Panc1 (cell line): ENCODE measurements at regions not wholly inside any gene's neighbourhood (a gene's known extent, or its start where the extent isn't known, plus 50 kb on each side); places are given as distances from the start of the nearest gene placed in this dataset.

Experiments
- ATAC-seq: fragments of 200-7000 bp; cut with Tn5 transposase; 2 replicates; pipeline ENCODE4 v1.9.1; 2020; ENCODE audit warnings: mild to moderate bottlenecking, moderate library complexity
- BruUV-seq: library from RNA; stranded (reverse); fragments of 400-500 nt; replicated peaks from 2 replicates; lab custom pipeline; 2021; lab: Mats Ljungman, UMichigan
- CTCF ChIA-PET: fragments of 300-600 bp; sonication (Branson Sonifier 250); formaldehyde crosslinking; loops from one replicate; lab custom pipeline; 2022; ENCODE audit warnings: antibody characterized with exemption; lab: Charles Lee
- POLR2A ChIA-PET: fragments of 300-600 bp; sonication (Branson Sonifier 250); formaldehyde crosslinking; loops from one replicate; lab custom pipeline; 2022; ENCODE audit warnings: antibody characterized with exemption; lab: Charles Lee
- DNase-seq: peaks from one replicate; pipeline ENCODE4 v3.0.0-alpha.2; 2010; ENCODE audit warnings: low read depth, low spot score
- H3K27ac ChIP-seq: 2 replicates; pipeline ENCODE4 v1.5.1; 2011; ENCODE audit warnings: mild to moderate bottlenecking, low read length, inconsistent platforms
- H3K27me3 ChIP-seq: fragments of 200-500 bp; sonication (Bioruptor generic); 2 replicates; pipeline ENCODE4 v1.6.0; 2014; ENCODE audit warnings: low read length, inconsistent platforms; ENCODE audit not compliant: control insufficient read depth, insufficient read depth
- H3K36me3 ChIP-seq: fragments of 200-500 bp; sonication (Bioruptor generic); 2 replicates; pipeline ENCODE4 v1.5.1; 2014; ENCODE audit warnings: inconsistent platforms, mild to moderate bottlenecking, low read length, moderate library complexity; ENCODE audit not compliant: control insufficient read depth, insufficient read depth
- H3K4me1 ChIP-seq: 2 replicates; pipeline ENCODE4 v1.5.1; 2011; ENCODE audit warnings: inconsistent platforms, mild to moderate bottlenecking, low read length, moderate library complexity; ENCODE audit not compliant: control insufficient read depth, insufficient read depth
- H3K4me3 ChIP-seq, 2 experiments: 2 replicates each; pipeline ENCODE4 v1.5.1; 2011 to 2012; ENCODE audit warnings: low read depth in 2 of 2, low read length in 2 of 2, mild to moderate bottlenecking in 2 of 2, inconsistent platforms in 1 of 2, moderate library complexity in 1 of 2
- H3K9me3 ChIP-seq: fragments of 200-500 bp; sonication (Bioruptor generic); 2 replicates; pipeline ENCODE4 v1.5.1; 2014; ENCODE audit warnings: low read depth, mild to moderate bottlenecking, inconsistent platforms, low read length, moderate library complexity; ENCODE audit not compliant: control insufficient read depth, insufficient read depth
- POLR2AphosphoS5 ChIP-seq: IDR thresholded peaks from 2 replicates; pipeline ENCODE4 v1.6.1; 2012; ENCODE audit warnings: mild to moderate bottlenecking, low read depth, low read length, moderate library complexity
- REST ChIP-seq, 2 experiments: IDR thresholded peaks; 2 replicates each; pipeline ENCODE4 v1.6.1; 2011 to 2012; ENCODE audit warnings: low read depth in 2 of 2, control low read depth in 1 of 2, low read length in 1 of 2, mild to moderate bottlenecking in 1 of 2, moderate library complexity in 1 of 2; ENCODE audit not compliant: insufficient read depth in 1 of 2
- SIN3A ChIP-seq: IDR thresholded peaks from 2 replicates; pipeline ENCODE4 v1.6.1; 2012; ENCODE audit warnings: low read depth, mild to moderate bottlenecking, low read length, moderate library complexity, borderline replicate concordance; ENCODE audit not compliant: insufficient read depth
- TCF7L2 ChIP-seq: IDR thresholded peaks from 2 replicates; pipeline ENCODE4 v1.6.1; 2011; ENCODE audit warnings: mild to moderate bottlenecking, low read depth, low read length, inconsistent platforms
- in situ Hi-C: cut with HindIII; loops from 2 replicates; pipeline ENCODE4 v1.10.0; 2016; ENCODE audit warnings: low sequenced_read_pairs, low pct_unique_long_range_greater_than_20kb
- intact Hi-C: fragments of 100-400 bp; cut with micrococcal nuclease; formaldehyde crosslinking; loops from one replicate; pipeline ENCODE4 v1.10.0; 2022; ENCODE audit not compliant: unreplicated experiment
- TF ChIP-seq, protein P1 (sequence below): fragments of 450-650 bp; IDR thresholded peaks from 2 replicates; pipeline ENCODE4 v1.5.1; 2017; ENCODE audit warnings: mild to moderate bottlenecking

- CTCF ChIA-PET: no interaction called here
- POLR2A ChIA-PET: no interaction called here
- no TSS peak for BruUV-seq
- intact Hi-C loops: no loop called here
- H3K9me3 ChIP-seq: no peaks in the 10 kb centered on the region
- H3K36me3 ChIP-seq: no peaks in the 10 kb centered on the region
- H3K27ac ChIP-seq: no peak overlapping the region
- in situ Hi-C loops: no loop called here
- H3K4me3 ChIP-seq: no peak overlapping the region
- DNase-seq (no peak), ATAC-seq (no peak)
- no peaks in the 10 kb centered on the region for H3K27me3 ChIP-seq
- H3K4me1 ChIP-seq: no peaks in the 10 kb centered on the region
- TF ChIP-seq POLR2AphosphoS5 (no peak), TCF7L2 (no peak), REST (IDR thresholded peaks at IDR 0.05; ENCODE audit: insufficient read depth in 1 of 2, low read depth in 2 of 2, low read length in 1 of 2) (no peak), SIN3A (no peak)
- TF ChIP-seq, protein P1, sequence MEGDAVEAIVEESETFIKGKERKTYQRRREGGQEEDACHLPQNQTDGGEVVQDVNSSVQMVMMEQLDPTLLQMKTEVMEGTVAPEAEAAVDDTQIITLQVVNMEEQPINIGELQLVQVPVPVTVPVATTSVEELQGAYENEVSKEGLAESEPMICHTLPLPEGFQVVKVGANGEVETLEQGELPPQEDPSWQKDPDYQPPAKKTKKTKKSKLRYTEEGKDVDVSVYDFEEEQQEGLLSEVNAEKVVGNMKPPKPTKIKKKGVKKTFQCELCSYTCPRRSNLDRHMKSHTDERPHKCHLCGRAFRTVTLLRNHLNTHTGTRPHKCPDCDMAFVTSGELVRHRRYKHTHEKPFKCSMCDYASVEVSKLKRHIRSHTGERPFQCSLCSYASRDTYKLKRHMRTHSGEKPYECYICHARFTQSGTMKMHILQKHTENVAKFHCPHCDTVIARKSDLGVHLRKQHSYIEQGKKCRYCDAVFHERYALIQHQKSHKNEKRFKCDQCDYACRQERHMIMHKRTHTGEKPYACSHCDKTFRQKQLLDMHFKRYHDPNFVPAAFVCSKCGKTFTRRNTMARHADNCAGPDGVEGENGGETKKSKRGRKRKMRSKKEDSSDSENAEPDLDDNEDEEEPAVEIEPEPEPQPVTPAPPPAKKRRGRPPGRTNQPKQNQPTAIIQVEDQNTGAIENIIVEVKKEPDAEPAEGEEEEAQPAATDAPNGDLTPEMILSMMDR: no peak
These were observed 524.2 kb downstream of the SPATA31D1 start for GRCh38 chr9:82512728-82513127.

DNA sequence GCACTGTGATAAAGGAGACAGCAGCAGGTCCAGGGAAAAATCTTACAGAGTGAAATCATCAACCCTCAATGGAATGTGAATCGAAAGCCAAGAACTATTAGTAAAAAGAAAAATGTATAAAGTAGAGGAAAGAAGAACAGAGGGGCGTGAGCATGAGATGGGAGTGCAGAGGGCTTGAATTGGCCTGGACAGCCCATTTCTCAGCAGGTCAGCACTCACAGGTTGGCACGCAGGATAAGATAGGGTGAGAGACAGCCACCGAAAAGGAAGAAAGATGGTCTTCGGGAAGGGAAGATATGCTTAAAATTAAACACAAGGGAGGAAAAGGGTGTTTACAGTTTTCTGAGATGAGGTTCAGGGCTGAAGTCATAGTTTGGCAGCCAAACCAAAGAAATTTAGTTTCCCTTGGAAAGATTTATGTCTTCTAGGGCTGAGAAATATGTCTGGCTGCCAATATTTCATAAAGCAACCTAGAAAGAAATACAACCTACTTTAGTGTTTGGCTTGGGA is 524.7 kb downstream of the SPATA31D1 start:
- TF ChIP-seq POLR2AphosphoS5 (no peak), TCF7L2 (no peak), SIN3A (no peak), REST (IDR thresholded peaks at IDR 0.05; ENCODE audit: insufficient read depth in 1 of 2, low read depth in 2 of 2, low read length in 1 of 2) (no peak)
- TF ChIP-seq, protein P1: no peak
- in situ Hi-C loops: no loop called here
- no peak for DNase-seq
- H3K27me3 ChIP-seq: no peaks in the 10 kb centered on the region
- no peaks in the 10 kb centered on the region for H3K36me3 ChIP-seq
- intact Hi-C loops: no loop called here
- no peak overlapping the region for H3K27ac ChIP-seq
- CTCF ChIA-PET: no interaction called here
- no TSS peak for BruUV-seq
- no peak overlapping the region for H3K4me3 ChIP-seq
- POLR2A ChIA-PET: no interaction called here
- no peaks in the 10 kb centered on the region for H3K9me3 ChIP-seq
- no peak for ATAC-seq
- no peaks in the 10 kb centered on the region for H3K4me1 ChIP-seq
